PFSK-1 (cell line): ENCODE measurements at regions not wholly inside any gene's neighbourhood (a gene's known extent, or its start where the extent isn't known, plus 50 kb on each side); places are given as distances from the start of the nearest gene placed in this dataset.

ENCODE experiments used
- FOXP2 ChIP-seq: optimal IDR thresholded peaks from 2 replicates; pipeline ENCODE3; 2011; ENCODE audit warnings: borderline replicate concordance, control low read depth, inconsistent platforms; ENCODE audit not compliant: insufficient read depth; ENCODE audit errors: extremely low read length, extremely low read depth
- POLR2AphosphoS5 ChIP-seq: IDR thresholded peaks from 2 replicates; pipeline ENCODE4 v1.6.1; 2012; ENCODE audit warnings: low read depth, mild to moderate bottlenecking, control low read depth, low read length, moderate library complexity
- REST ChIP-seq, 2 experiments: IDR thresholded peaks; 2 replicates each; pipeline versions ENCODE4 v1.6.1 to v1.8.0; 2011 to 2012; ENCODE audit warnings: low read depth in 2 of 2, low read length in 2 of 2, control low read depth in 1 of 2, inconsistent platforms in 1 of 2, mild to moderate bottlenecking in 1 of 2, moderate library complexity in 1 of 2; ENCODE audit not compliant: insufficient read depth in 1 of 2
- SIN3A ChIP-seq: IDR thresholded peaks from 2 replicates; pipeline ENCODE4 v1.6.1; 2012; ENCODE audit warnings: mild to moderate bottlenecking, low read length, moderate library complexity, borderline replicate concordance; ENCODE audit not compliant: insufficient read depth
- TAF1 ChIP-seq: IDR thresholded peaks from 2 replicates; pipeline ENCODE4 v1.6.1; 2012; ENCODE audit warnings: low read length, control low read depth, borderline replicate concordance; ENCODE audit not compliant: insufficient read depth

DNA sequence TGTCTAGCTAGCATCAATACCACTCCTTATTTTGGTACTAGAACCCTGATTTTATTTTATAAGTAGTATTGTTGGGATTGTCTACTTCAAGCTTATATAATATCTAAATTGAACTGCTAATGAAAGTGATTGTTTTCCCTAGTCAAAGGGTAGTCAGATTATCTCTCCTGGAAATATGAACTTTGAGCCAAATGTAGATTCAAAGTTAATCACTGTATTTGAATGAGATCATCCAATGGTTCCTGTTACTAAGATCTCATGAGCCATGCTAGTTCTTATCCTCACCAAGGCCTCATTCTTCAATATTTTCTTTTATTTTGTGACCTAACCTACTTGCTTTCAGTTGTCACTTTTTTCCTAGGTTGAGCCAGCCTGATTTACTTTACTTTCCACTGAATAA, 276.7 kb downstream of the RASSF9 start:
- TF ChIP-seq TAF1: no peak
- no peak for TF ChIP-seq FOXP2
- TF ChIP-seq REST (IDR thresholded peaks at IDR 0.05; ENCODE audit: insufficient read depth in 1 of 2, low read depth in 2 of 2, low read length in 2 of 2): no peak
- no peak for TF ChIP-seq POLR2AphosphoS5
- TF ChIP-seq SIN3A: no peak
